Suppressor macrophage treated with lipopolysaccharide for 4 hours (primary cell): ENCODE measurements at regions not wholly inside any gene's neighbourhood (a gene's known extent, or its start where the extent isn't known, plus 50 kb on each side); places are given as distances from the start of the nearest gene placed in this dataset.
"Not testable (repeated sequence)": the region's sequence is repeated elsewhere in the genome, so short reads cannot be mapped to it uniquely, and the experiment has no call there.

Source experiments
- DNase-seq: peaks from one replicate; pipeline ENCODE4 v3.0.0-alpha.2; 2020

DNA sequence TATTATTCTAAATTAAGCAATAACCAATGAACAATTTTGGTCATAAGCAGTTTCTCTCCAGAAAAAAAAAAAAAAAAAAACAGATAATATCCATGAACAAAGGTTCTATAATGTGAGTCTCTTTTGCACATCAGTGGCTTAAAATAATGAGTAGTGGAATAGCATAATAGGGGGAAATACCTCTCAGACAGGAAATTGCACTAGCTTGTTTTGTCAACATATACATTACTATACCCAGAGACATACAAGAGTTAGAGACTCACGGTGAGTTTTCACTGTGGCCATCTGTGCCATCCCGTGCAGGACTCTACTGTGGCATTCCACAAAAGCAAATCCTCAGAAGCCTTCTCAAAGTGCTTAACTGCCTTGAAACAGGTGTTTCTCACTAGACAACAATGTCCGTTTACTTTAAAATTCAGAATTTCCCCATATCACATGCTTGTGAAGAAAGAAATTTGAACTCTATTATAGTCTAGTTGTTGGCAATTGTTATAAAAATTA is 697.9 kb downstream of the USP25 start:
- no peak for DNase-seq

DNA sequence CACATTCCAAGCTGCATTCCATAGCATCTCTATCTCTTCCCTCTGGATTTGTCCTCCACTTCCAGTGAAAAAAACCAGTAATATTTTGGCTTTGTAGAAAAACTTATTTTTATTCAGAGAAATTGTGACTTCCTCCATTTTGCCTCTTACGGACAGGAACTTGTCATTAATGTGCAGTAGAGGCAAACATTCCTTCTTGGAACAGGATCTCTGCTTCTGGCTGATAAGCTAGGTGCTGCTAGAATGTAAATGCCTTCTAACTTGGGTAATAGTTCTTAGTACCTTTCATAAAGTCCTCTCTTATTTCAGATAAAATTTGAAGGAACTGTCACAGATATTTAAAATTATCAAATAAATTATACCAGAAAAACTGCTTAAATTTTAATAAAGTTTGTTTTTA is 707.8 kb downstream of the USP25 start:
- no peak for DNase-seq

DNA sequence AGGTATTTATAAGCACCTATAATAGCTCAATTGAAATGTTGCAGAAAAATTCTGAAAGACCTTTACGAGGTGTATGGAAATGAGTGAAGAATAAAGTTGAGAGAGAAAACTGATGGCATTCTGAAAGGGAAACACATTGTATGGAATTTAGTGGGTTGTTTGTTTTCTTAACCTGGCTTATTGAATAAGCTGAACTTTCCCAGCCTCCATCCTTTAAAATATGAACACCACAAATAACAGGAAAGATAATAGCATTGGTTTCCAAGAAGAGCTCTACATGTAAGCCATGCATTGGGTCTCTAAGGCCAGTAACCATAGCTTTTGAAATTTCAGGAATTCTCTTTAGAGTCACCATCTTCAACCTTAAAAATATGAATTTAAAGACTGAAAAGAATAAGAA is 709.0 kb downstream of the USP25 start:
- DNase-seq = no peak

DNA sequence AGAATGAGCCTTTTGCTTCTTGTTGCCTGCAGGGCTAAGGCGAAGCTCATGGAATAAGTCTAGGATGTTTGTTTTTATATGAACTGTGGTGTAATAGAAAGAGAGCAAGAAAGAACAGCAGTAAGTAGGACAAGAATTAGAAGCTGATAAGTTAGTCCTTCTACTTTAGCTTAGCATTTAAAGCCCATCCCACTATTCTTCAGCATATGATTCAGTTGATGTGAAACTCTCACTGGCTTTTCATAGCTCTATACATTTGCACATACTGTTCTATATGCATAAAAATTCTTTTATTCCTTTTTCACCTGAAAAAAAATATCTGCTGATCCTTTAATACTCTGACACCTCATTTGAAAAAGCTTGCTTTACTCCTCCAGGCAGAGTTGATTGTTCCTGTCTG is 712.0 kb downstream of the USP25 start:
- DNase-seq = no peak

DNA sequence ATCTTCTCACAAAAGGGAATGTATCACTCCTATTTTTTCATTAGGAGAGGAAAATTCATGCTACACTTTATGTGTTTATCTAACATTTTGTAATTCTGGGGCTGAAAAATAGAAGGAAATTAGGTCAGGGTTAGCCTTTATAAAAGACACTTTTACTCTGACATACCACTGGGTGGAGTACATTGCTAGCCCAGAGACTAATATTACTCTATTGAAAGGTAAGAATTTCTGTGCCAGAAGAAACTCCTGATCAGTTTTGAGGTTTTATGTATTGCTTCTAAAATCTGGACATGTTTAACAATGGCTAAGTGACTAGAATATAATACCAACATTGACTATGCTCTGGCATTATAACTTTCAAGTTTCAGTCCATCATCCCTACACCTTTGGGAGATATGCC is 724.6 kb downstream of the USP25 start:
- no peak for DNase-seq

DNA sequence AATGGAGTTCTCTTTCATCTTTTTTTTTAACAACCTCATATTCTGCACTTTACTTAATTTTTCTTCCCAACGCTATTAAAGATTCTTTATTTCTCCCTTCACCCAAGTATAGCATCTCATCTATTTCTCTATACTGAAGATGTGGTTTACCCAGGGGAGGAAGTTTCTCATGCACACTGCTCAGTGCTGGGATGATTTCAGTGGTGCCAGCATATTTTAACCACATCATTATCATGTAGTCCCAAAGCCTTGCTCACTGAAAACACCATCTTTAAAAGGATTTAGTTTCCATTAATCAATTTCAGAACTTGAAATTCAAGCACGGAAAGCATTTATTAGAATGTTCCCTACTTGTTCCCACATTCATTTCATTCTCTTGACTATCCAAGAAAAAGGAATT is 725.7 kb downstream of the USP25 start:
- no peak for DNase-seq

DNA sequence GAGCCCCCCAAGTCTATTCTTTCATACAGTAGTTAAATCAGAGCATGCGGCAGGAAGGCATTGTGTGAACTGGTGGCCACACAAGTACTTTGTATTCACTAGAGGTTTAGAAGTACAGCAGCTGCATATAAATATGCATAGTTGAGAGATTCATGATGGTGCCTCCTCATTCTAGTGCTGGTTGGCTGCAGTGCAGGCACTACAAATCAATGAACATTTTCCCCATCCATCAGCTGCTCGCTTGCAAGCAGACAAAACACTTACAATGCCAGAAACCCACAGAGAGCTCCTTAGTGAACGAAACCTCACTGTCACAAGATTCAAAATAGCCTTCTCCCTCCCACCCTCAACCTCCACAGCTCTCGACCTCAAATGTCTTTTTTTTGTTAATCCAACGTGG is 726.2 kb downstream of the USP25 start:
- no peak for DNase-seq

DNA sequence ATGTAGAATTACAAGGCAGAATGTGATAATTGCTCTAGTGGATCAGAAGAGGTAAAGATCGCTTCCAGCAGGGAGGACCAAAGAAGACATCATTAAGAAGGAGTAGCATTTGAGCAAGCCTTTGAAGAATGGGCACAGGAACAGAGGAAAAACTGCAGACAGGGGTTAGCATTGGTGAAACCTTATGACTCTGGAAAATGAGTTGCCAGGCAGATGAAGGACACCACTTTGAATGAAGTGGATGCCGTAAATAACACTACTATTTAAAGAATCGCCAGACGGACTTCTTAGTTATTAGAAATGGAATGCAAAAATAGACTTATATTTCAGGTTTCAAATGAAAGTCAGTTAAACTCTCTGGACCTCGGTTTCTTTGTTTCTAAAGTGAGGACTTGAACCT is 727.7 kb downstream of the USP25 start:
- no peak for DNase-seq

DNA sequence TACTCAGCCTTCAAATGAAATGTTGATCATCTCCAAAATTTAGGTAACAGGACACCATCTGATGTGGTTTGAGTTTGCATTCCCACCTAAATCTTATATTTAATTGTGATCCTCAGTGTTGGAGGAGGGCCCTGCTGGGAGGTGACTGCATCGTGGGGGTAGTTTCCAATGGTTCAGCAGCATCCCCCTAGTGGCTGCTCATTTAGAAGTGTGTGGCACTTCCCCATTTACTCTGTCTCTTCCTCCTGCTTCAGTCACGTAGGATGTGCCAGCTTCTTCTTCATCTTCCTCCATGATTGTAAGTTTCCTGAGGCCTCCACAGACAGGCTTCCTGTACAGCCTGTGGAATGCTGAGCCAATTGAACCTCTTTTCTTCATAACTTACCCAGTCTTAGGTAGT is 731.2 kb downstream of the USP25 start:
- DNase-seq = no peak

DNA sequence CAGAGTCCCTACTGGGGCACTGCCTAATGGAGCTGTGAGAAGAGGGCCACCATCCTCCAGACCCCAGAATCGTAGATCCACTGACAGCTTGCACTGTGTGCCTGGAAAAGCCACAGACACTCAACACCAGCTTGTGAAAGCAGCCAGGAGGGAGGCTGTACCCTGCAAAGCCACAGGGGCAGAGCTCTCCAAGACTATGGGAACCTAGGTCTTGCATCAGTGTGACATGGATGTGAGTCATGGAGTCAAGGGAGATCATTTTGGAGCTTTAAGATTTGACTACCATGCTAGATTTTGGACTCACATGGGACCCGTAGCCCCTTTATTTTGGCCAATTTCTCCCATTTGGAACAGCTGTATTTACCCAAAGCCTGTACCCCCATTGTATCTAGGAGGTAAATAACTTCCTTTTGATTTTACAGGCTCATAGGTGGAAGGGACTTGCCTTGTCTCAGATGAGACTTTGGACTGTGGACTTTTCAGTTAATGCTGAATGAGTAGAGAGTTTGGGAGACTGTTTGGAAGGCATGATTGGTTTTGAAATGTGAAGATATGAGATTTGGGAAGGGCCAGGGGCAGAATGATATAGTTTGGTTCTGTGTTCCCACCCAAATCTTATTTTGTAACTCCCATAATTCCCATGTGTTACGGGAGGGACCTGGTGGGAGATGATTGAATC is 734.6 kb downstream of the USP25 start:
- not testable (repeated sequence) for DNase-seq

DNA sequence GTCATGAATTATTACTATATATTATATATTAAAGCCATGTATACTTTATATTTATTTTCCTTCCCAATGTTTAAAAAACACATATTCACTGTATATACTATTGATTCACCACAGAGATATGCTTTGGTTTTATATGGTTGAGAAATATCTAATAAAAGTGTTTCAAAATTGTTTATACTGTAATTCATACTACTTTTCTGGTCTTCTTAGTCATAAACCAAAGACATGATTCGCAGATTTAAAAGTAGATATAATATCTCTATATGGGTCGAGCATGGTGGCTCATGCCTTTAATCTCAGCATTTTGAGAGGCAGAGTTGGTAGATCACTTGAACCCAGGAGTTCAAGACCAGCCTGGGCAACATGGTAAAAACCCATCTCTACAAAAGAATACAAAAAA is 738.4 kb downstream of the USP25 start:
- DNase-seq = no peak

DNA sequence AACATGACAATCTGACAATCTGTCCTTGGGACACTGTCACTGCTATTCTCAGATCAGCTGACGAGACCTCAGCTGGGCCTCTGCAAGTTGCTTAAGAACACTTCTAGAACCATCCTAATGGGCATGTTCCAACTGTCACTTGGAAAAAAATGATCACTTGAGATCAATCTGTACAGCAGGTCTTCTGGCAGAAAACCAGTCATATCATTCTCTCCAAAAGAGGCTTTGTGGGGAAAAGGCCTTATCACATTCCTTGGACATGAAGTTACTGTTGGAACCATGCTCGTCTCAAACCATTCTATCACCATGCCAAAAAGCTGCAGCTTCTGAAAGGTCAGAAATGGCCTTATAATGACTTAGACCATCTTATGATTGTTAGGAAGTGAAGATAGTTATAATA is 744.2 kb downstream of the USP25 start:
- DNase-seq = no peak

DNA sequence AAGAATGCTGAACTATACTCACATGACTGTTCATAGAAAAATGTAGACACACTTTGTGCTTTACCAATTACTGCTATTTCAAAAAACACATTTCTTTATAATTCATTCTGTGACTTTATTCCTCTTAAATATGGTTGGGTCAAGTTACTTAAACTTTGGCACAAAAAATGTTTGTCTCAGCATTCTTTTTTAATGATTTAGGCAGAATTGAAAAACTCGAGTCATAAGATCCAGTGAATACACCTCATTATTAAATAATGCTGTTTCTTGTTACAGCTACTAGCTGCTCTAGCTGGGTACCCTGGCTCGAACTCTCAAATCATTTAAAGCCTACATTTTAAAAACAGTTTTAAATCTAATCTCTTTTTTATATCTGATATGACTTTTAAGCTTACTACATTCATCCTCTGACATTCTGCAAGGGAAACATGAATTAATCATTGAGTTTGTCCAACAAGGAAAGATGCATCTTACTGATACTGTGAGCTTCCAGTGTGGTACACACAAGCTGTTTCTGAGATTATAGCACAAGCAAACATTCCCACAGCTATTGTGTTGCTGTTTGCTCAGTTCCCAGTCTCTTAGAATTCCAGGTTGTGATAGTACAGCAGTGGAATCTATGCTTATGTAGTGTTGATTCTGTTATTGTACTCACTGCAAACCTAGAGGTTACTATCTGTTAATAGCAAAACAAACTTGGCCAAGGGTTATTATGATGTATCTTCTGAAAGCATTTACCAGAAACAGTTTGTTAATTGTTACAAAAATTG is 746.5 kb downstream of the USP25 start:
- no peak for DNase-seq

DNA sequence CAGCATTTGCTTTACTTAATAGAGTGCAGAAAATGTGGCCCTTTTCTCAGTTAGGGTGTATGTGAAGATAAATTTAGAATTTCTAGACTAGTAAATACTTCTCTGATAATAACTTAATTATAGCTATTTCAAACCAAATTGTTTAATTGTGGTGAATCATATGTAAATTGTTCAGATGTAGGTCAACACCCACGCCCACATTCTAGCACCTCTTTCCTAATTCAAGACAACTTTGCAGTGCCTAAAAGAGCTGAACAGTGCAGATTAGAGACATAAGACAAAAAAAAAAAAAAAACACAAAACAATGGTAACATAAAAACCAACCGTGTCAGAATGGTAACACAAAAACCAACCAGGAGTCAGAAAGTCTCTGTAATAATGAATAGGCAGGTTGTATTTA is 758.3 kb downstream of the USP25 start:
- no peak for DNase-seq

DNA sequence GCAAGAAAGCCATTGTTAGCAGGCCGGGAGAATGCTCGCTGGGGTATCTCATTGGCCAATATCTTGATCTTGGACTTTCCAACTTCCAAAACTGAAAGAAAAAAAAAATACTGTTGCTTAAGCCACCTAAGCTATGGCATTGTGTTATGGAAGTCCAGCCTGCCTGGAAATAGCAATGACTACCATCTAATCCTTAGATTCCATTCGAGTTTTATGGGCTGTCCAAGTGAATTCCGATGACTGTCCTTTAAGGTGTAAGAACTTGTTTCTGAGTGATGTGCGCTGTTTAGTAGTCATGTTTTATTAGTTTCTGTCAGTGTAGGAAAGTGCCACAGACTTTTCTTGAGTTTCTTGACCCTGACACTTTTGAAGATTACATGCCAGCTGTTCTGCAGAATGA is 762.6 kb downstream of the USP25 start:
- DNase-seq = no peak

DNA sequence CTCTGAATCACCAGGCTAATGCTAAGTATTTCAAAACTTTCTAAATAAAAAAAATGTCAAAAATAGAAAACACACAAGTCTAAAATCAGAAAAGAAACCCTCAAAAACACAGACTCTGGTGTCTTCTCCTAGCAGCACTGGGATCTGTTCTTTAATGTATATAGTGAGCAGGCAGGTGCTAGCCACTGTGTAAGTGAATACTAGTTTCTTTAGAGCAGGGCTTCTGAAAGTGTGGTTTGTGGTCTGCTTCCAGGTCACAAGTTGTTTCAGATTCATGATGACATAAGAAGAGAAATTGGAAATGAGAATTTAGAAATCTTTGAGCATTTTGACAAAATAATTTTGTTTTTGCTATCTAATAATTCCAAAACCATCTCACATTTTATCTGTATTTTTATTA is 763.1 kb downstream of the USP25 start:
- DNase-seq = no peak

DNA sequence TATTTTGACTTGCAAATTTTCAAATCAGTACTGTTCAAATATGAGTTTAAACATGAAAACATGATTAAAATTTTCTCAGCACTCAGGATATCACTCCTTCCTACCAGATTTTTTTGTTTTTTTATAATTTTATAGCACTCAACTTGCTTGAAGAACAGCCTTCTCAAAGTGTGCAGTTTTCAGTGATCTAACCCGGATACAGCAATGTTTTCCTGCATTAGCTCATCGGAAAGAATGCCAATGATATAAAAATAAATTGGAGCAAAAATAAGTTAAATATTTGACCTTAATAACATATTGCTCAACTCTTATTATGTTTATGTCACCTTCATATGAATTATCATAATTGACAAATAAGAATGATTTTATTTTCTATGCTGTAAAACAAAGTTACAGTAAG is 766.8 kb downstream of the USP25 start:
- DNase-seq = no peak

DNA sequence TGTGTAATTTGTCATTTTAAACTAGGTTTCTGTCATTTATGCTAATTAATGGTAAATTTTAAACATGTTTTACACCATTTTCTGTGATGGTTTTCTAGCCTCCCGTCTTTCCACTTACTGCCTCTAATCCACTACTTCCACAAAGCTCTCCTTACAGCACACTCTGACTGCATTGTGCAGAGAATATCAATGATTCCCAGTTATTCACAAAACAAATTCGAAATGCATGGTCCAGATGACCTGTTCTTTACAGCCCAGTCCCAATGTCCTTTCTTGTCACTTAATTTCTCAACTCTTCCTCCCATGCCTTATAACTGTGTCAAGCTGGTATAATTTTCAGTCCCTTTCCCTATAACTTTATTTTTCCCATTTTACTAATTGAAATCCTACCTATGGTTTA is 770.5 kb downstream of the USP25 start:
- no peak for DNase-seq

DNA sequence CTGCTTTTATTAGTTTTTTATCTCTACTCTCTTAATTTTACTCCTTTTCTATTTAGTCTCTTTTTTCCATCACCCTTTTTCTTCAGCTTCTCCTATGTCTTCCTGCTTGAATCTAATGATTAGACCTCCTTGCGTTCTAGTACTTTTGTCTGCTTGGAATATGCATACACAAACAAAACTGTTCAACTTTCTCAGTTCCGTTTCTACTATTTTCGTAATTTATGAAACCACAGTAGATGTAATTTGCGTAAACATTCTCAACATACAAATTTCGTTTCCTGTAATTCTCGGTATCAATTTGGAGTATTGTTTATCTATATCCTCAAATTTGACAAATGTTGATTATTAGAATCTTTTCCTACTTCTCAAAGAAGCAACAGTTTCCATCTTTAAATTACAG is 772.5 kb downstream of the USP25 start:
- DNase-seq = no peak

DNA sequence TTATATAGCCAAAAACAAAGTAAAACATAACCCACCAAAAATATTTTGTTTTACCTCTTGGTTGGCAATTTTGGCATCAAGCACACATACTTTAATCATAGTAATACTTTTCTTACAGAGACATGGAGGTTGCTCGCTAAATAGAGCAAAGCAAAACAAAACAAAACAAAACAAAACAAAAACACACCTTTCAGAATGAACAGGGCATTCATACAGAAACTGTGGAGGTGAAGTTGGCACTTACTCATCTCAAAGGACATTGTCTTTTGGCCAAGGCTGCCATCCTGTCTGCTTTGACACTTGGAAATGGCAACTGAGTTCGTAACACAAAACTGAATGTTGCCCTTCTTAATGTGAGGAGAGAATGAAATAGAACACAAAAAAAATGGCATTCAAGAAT is 773.1 kb downstream of the USP25 start:
- DNase-seq = no peak

DNA sequence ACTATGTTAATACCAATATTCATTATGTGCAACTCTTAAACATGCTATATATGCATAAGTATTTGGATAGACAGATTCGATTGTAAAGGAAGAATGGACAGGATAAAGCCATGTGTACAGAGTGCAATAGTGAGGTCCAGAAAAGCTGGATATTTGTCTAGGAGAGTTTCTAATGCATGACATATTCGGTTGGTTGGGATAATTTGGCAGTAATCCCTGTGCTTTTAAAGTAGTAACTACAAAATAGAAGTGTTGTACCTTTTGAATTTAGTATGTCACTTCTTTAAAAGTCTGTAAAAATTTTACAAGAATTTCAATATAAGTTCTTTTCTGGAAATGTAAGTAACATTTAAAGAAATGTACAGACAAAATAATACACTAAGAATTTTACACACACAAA is 774.5 kb downstream of the USP25 start:
- no peak for DNase-seq

DNA sequence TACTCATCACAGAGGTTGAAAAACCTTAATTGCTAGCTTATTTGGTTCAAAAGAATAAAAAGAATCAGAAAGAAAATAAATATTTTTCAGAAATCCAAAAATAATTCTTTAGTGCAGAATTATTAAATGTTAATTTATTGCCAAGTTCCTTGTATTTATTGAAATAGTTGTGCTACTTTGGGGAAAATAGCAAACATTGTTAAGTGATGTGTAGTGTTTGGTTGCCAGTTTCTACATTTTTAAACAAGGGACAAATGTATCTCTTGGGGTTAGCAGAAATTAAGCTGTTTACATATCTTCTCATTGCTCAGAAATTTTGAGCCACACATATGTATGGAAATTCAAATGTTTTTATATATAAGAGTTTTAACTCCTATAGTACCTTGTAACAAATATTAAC is 775.0 kb downstream of the USP25 start:
- DNase-seq = no peak

DNA sequence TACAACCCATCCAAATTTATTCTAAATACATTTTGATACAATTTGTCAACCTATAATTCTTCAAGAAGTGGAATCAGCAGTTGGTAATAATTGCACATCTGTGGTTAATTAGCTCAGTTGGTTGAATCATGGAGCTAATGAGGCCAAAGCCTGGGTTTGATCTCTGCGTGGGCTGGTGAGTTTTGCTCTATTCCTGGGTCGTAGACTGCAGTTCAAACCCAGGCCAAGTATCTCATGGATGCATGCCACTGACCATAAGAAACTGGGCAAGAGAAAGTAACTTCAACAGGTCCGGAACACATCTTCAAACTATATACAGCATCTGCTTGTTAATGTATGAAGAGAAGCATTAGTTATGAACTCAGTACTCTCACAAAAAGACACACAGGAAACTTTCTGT is 779.7 kb downstream of the USP25 start:
- DNase-seq = no peak

DNA sequence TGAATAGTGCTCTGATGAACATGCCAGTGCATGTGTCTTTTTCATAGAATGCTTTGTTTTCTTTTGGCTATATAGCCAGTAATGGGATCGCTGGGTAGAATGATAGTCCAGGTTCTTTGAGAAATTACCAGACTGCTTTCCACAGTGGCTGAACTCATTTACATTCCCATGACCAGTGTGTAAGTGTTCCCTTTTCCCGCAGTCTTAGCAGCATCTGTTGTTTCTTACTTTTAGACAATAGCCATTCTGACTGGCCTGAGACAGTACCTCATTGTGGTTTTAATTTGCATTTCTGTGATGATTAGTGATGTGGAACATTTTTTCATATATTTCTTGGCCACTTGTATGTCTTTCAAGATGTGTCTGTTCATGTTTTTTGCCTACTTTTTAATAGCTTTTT is 784.5 kb downstream of the USP25 start:
- DNase-seq = no peak

DNA sequence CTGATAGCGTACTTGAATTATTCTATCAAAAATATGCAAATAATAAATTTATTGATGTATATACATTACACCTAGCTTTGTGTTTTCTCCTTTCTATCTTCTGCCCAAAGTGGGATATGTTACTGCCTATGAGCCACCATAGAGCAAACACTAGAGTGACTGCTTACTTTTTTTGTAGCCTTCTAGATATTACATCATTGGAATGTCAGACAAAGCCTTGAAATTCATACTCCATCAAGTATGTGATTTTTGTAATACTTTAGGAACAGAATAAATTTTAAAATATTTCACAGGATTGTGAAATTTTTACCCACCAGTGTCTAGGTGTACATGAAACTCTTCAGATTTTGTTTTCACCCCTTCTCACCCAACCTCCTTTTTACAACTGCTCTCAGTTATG is 787.6 kb downstream of the USP25 start:
- DNase-seq = no peak
